Activated T-cell treated with anti-CD3 and anti-CD28 coated beads for 1 hour (primary cell): ENCODE measurements at regions not wholly inside any gene's neighbourhood (a gene's known extent, or its start where the extent isn't known, plus 50 kb on each side); places are given as distances from the start of the nearest gene placed in this dataset.

ENCODE experiments used
- DNase-seq: peaks from one replicate; pipeline ENCODE4 v3.0.0-alpha.2; 2020; ENCODE audit warnings: low read depth

- no peak for DNase-seq
Observed at GRCh38 chr2:128401680-128402079, 83.0 kb upstream of the HS6ST1 start.

- no peak for DNase-seq
Observed at GRCh38 chr2:128402911-128403670, 84.4 kb upstream of the HS6ST1 start.

DNA sequence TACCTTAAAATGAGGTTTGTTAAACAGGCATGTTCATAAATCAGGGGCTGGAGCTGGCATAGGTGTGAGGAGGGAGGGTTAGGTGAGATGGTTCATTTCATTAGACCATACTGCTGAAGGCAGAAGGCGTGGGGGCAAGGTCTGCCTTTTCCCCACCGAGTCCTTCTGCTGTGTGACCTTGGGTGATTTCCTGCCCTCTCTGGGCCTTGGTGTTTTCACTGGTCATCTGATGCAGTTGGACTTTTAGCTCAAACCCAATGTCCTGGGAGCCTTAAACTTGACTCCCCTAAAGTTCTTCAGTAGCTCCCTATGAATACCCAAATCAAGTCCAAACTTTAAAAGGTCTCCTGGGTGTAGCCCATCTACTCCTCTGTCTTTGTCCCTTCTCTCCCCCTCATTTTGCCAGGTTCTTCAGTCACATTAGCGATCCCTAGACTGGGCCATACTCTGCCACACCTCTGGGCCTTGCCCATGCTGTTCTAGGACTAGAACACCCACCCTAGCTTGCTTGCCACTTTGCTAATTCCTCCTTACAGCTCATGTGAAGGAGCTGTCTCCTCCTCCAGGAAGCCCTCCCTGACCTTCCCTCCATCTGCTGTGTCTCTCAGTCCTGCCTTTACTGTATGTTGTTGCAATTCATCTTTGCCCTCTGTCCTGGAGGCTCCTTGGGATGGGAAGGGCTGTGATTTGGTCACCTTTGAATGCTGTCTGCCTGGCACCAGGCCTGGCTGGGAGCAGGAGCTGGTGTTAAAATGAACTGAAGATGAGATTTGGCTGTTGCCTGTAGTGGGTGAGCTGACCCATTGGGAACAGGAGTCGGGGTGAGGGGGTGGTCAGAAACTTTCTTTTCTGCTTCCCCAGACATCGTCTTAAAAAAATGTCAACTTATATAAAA is 85.4 kb upstream of the HS6ST1 start:
- no peak for DNase-seq

DNA sequence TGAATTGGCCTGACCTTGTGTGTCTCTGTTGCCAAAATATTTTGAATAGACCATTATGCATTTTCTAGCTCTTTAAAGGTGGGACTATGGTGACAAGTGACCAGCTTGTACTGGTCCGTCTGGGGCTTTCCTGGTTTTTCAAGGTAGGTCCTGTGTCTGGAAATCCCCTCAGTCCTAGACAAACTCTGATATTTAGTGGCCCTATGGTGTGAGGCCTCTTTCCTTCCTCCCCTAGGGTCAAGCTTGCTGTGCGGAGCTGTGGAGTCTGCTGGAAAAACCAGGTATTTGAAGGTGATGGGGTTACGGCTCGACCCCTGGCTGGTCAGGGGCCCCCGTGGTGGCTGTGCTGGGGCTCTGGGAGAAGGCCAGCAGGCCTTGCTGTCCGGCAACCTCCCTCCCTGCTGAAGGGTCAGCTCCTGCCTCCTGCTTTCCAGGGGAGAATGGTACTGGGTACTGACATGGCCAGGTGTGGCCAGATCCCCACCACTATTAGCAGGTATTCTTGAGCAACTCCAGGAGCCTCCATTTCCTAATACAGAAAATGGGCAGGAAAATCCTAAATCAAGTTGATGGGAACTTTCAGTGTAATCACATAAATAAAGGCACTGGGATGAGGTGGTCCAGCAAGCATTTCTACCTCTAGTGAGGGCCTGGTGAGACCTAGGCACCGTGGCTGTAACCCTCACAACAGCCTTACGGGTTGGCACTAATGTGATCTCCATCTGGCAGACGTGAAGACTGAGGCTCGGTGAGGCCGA is 86.2 kb upstream of the HS6ST1 start:
- no peak for DNase-seq

DNA sequence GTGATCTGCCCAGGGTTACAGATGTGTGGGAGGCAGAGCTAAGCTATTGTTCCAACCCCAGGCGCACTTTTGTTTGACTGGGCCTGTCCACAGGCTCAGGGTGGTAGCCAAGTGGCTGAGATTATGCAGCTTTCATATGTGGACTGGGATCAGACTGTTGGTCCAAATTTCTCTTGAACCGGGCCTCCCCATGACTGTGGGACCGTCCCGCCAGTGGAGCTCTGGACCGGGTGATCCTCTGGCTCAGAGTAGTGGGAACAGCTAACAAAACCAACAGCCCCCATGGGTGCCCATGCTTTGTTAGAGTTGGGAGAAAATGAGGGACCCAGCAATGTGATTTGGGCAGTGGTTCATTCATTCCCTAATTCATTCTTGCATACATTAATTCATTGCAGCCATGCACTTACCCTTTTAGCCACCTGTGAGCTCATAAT is 86.8 kb upstream of the HS6ST1 start:
- no peak for DNase-seq

GRCh38 chr2:128405981-128406613 is 87.4 kb upstream of the HS6ST1 start:
- no peak for DNase-seq

DNA sequence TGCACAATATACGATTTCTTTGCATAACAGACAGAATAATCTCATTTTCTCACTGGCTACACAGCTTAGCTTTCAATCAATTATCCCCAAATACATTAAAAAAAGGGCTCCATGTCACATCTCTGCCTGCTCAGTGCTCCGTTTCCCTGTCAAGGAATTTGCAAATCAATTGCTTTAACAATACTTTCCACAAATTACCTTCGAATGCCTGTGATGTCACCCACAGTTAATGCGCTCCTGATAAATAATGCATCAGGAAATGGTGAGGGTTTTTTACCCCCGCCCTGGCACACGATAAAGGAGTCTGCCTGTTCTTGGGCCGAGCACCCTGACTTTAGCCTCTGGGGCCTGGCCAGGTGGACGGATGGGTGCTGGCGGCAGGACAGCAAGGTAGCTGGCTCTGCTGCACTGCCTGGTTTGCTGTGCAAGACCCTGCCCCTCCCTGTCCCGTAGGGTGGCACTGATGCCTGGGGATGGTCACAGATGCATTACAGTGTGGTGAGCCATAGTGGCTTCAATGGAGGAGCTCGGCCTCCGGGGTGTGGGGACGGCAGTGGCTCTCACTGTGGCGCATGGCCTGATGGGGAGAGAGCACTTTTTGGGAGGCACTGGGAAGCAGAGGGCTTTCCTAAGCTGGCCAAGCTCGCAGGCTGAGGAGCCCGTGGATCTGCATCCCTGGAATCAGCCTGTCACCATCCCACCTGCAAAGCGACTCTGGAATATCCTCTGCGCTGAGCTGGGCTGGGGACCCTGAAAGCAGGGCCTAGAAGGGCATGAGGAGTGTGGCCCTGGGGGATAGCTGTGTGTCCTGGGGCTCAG is 88.3 kb upstream of the HS6ST1 start:
- DNase-seq: no peak

- DNase-seq: no peak
Observed at GRCh38 chr2:128408349-128409305, 90.0 kb upstream of the HS6ST1 start.

DNA sequence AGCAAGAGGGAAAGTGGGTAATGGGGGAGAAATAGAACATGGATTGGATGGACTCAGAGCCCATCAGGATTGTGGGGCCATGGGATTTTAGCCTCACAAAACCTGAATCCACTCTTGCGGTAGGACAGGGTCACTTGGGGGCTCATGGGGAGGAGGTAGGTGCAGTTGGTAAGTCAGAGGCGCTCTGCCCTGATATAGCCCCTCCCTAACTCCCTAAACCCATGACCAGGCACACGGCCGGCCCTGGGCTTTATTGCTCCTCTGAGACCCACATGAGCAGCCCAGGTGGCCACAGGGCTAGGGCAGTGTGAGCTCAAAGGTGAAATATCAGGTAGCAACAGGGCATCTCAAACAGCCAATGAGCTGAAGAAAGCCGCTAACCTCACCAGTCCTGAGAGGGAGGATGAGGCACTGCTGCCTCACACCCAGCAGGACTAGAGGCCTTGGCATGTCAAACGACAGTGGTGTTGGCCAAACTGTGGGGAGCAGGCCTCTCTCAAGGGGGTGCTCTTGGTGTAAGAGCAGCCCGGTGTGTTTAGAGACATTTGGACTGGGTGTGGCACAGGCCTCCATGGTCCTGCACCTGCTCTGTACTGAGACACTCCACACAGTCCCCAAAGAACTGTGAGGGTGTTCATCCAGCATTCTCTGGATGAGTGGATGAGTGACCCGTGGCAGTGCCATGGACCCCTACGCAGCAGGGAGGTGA is 90.8 kb upstream of the HS6ST1 start:
- no peak for DNase-seq

DNA sequence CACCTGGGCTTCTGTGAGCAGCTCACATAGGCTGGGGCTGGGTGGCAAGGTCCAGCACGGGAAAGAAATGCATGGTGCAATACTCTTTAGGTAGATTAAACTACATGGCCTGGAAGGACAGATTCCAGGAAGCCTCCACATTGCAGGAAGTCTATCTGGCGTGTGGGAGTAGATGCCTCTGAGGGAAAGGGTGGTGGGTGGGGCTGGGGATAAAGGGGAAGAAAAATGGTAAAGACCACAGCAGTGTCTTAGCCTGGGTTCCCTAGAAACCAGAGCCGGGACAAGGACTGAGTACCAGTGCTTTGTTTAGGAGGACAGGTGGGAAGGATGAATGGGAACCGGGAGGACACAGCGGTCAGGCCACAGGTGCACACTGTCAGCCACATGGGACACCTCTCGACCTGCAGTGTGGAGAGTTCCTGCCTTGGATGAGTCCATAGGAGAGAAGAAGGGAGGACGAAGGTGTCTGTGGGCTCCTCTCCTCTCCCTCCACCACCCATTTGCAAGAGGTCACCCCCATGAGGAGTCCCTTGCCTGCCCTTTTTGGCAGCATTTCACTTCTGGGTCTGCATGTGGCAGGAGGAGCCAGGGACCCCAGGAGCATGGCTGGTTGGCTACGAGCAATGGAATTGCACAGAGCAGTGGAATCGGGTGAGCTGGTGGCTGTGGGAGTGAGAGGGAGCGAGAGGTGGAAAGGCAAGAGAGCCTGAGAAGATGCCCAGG is 91.5 kb upstream of the HS6ST1 start:
- no peak for DNase-seq

GRCh38 chr2:128410758-128411215 is 92.1 kb upstream of the HS6ST1 start:
- no peak for DNase-seq

DNA sequence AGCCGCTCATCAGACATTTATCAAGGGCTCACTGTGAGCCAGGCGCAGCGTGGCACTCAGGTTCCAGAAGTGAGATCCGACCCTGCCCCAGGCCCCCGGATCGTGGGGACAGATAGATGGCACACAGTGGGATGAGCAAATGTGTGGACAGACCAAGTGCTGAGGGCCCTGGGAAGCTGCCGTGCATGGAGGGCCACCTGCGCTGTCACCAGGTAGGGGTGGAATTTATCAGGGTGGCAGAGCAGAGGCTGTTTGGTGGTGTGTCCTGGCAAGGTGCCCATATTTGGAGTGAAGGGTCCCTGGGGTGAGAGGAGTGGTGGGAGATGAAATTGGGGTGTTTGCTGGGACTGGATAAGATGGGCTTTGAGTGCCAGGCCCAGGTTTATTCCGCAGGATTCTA is 92.8 kb upstream of the HS6ST1 start:
- DNase-seq: no peak

DNA sequence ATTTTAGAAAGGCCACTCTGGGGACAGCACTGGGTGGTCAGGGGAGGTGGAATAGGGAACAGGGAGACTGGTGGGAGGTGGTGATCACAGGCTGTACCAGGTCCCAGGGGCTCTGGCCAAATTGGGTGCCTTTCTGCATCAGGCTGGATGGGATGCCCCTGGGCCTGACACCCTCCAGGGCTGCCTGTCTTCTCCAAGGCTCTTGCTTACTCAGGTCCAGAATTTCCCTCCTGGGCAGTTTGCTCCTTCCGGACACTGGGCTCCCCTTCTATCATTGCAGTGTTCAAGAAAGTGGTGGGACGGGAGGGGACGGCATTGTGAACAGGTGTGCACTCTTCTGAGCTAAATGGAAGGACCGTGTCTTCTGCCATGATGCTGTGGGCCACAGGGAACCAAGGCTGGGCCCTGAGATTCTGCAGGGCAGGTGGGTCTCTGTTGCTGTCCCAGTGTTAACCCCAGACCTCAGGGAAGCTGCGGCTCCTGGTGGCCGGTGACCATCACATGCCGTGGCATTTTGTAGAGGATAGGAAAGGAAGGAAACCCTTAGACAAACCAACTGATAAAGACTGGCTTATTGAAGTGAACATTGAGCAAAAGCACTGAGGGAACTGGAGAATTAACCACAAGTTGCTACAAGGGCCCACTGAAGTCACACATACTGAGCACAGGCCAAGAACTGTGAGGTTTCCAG is 93.7 kb upstream of the HS6ST1 start:
- no peak for DNase-seq

- DNase-seq: no peak
Observed at GRCh38 chr2:128413014-128413717, 94.5 kb upstream of the HS6ST1 start.

GRCh38 chr2:128413718-128414341 is 95.2 kb upstream of the HS6ST1 start:
- DNase-seq: no peak

GRCh38 chr2:128414351-128414750 is 95.7 kb upstream of the HS6ST1 start:
- no peak for DNase-seq
